SJSA1 (cell line): ENCODE measurements at regions not wholly inside any gene's neighbourhood (a gene's known extent, or its start where the extent isn't known, plus 50 kb on each side); places are given as distances from the start of the nearest gene placed in this dataset.

Experiments used
- DNase-seq, 2 experiments: peaks; one replicate each; pipeline ENCODE4 v3.0.0-alpha.2; 2015 to 2020; ENCODE audit warnings: low spot score in 2 of 2, low read depth in 1 of 2
- H3K27ac ChIP-seq: fragments of 250-450 bp; sonication (Bioruptor Pico); 2 replicates; pipeline ENCODE4 v1.5.1; 2020; ENCODE audit warnings: mild to moderate bottlenecking, moderate library complexity
- H3K27me3 ChIP-seq: fragments of 250-450 bp; sonication (Bioruptor Pico); replicated peaks from 2 replicates; pipeline ENCODE4 v1.5.1; 2020; ENCODE audit warnings: mild to moderate bottlenecking, moderate library complexity
- H3K36me3 ChIP-seq: fragments of 250-450 bp; sonication (Bioruptor Pico); 2 replicates; pipeline ENCODE4 v1.5.1; 2020; ENCODE audit warnings: mild to moderate bottlenecking
- H3K4me1 ChIP-seq: fragments of 250-450 bp; sonication (Bioruptor Pico); replicated peaks from 2 replicates; pipeline ENCODE4 v1.6.1; 2021; ENCODE audit warnings: mild to moderate bottlenecking
- H3K4me3 ChIP-seq: fragments of 250-450 bp; sonication (Bioruptor Pico); 2 replicates; pipeline ENCODE4 v1.5.1; 2020; ENCODE audit warnings: mild to moderate bottlenecking
- H3K9me3 ChIP-seq: fragments of 250-450 bp; sonication (Bioruptor Pico); replicated peaks from 2 replicates; pipeline ENCODE4 v1.5.1; 2020; ENCODE audit warnings: mild to moderate bottlenecking

- H3K36me3 ChIP-seq: no peaks in the 10 kb centered on the region
- H3K27ac ChIP-seq: no peak overlapping the region
- H3K4me1 ChIP-seq: no peaks in the 10 kb centered on the region
- no peak for DNase-seq
- H3K27me3 ChIP-seq: no peaks in the 10 kb centered on the region
- H3K4me3 ChIP-seq: no peak overlapping the region
- 0 out of 2 replicates have a peak, but pooled peaks cover 3% of the 10 kb centered on the region for H3K9me3 ChIP-seq
Measured at GRCh38 chr4:66876946-66877345, 668.4 kb downstream of the CENPC start.

- no peak overlapping the region for H3K4me3 ChIP-seq
- no peaks in the 10 kb centered on the region for H3K4me1 ChIP-seq
- no peak for DNase-seq
- no peaks in the 10 kb centered on the region for H3K9me3 ChIP-seq
- H3K27ac ChIP-seq: no peak overlapping the region
- H3K27me3 ChIP-seq: no peaks in the 10 kb centered on the region
- no peaks in the 10 kb centered on the region for H3K36me3 ChIP-seq
Measured at GRCh38 chr4:66872661-66873060, 672.6 kb downstream of the CENPC start.

- Histone ChIP-seq H3K4me3 (no peak overlapping the region), H3K4me1 (no peaks in the 10 kb centered on the region), H3K9me3 (no peaks in the 10 kb centered on the region), H3K36me3 (no peaks in the 10 kb centered on the region), H3K27ac (no peak overlapping the region), H3K27me3 (no peaks in the 10 kb centered on the region)
- no peak for DNase-seq
Measured at GRCh38 chr4:66863481-66863880, 681.8 kb downstream of the CENPC start.

- no peak overlapping the region for H3K27ac ChIP-seq
- no peak for DNase-seq
Measured at GRCh38 chr4:66855956-66856355, 689.3 kb downstream of the CENPC start.

GRCh38 chr4:66853845-66854244, 691.5 kb downstream of the CENPC start:
- DNase-seq: no peak
- Histone ChIP-seq H3K4me3 (no peak overlapping the region), H3K4me1 (no peaks in the 10 kb centered on the region), H3K36me3 (no peaks in the 10 kb centered on the region), H3K9me3 (no peaks in the 10 kb centered on the region), H3K27ac (no peak overlapping the region), H3K27me3 (no peaks in the 10 kb centered on the region)

More at GRCh38 chr4:66855956-66856355, 689.3 kb downstream of the CENPC start:
- Histone ChIP-seq H3K4me3 (no peak overlapping the region), H3K4me1 (no peaks in the 10 kb centered on the region), H3K36me3 (no peaks in the 10 kb centered on the region), H3K9me3 (no peaks in the 10 kb centered on the region), H3K27me3 (no peaks in the 10 kb centered on the region)

- no peaks in the 10 kb centered on the region for H3K27me3 ChIP-seq
- no peaks in the 10 kb centered on the region for H3K4me1 ChIP-seq
- H3K27ac ChIP-seq: no peak overlapping the region
- no peaks in the 10 kb centered on the region for H3K9me3 ChIP-seq
- DNase-seq: no peak
- H3K36me3 ChIP-seq: no peaks in the 10 kb centered on the region
- no peak overlapping the region for H3K4me3 ChIP-seq
Measured at GRCh38 chr4:66852843-66853242, 692.5 kb downstream of the CENPC start.

GRCh38 chr4:66849596-66849995, 695.7 kb downstream of the CENPC start:
- Histone ChIP-seq H3K9me3 (no peaks in the 10 kb centered on the region), H3K4me3 (no peak overlapping the region), H3K27me3 (no peaks in the 10 kb centered on the region), H3K4me1 (no peaks in the 10 kb centered on the region), H3K27ac (no peak overlapping the region), H3K36me3 (no peaks in the 10 kb centered on the region)
- DNase-seq: no peak

- Histone ChIP-seq H3K27me3 (no peaks in the 10 kb centered on the region), H3K9me3 (no peaks in the 10 kb centered on the region), H3K27ac (no peak overlapping the region), H3K36me3 (no peaks in the 10 kb centered on the region), H3K4me3 (no peak overlapping the region), H3K4me1 (no peaks in the 10 kb centered on the region)
- DNase-seq: no peak
Measured at GRCh38 chr4:66842724-66843088, 702.6 kb downstream of the CENPC start.

GRCh38 chr4:66842026-66842723, 703.1 kb downstream of the CENPC start:
- H3K4me3 ChIP-seq: no peak overlapping the region

GRCh38 chr4:66840178-66840577, 705.1 kb downstream of the CENPC start:
- Histone ChIP-seq H3K36me3 (no peaks in the 10 kb centered on the region), H3K9me3 (no peaks in the 10 kb centered on the region), H3K27me3 (no peaks in the 10 kb centered on the region), H3K4me3 (no peak overlapping the region), H3K4me1 (no peaks in the 10 kb centered on the region), H3K27ac (no peak overlapping the region)
- DNase-seq: no peak

More at GRCh38 chr4:66842026-66842723, 703.1 kb downstream of the CENPC start:
- no peaks in the 10 kb centered on the region for H3K4me1 ChIP-seq
- no peaks in the 10 kb centered on the region for H3K36me3 ChIP-seq
- no peaks in the 10 kb centered on the region for H3K9me3 ChIP-seq
- H3K27me3 ChIP-seq: no peaks in the 10 kb centered on the region
- H3K27ac ChIP-seq: no peak overlapping the region
- DNase-seq: no peak

- H3K4me1 ChIP-seq: no peaks in the 10 kb centered on the region
- no peaks in the 10 kb centered on the region for H3K9me3 ChIP-seq
- no peaks in the 10 kb centered on the region for H3K27me3 ChIP-seq
- no peak overlapping the region for H3K27ac ChIP-seq
- no peak overlapping the region for H3K4me3 ChIP-seq
- DNase-seq: no peak
- H3K36me3 ChIP-seq: no peaks in the 10 kb centered on the region
Measured at GRCh38 chr4:66837279-66837922, 707.9 kb downstream of the CENPC start.

- H3K27ac ChIP-seq: no peak overlapping the region
- H3K4me3 ChIP-seq: no peak overlapping the region
- DNase-seq: no peak
- no peaks in the 10 kb centered on the region for H3K4me1 ChIP-seq
- H3K36me3 ChIP-seq: no peaks in the 10 kb centered on the region
- H3K27me3 ChIP-seq: no peaks in the 10 kb centered on the region
- H3K9me3 ChIP-seq: no peaks in the 10 kb centered on the region
Measured at GRCh38 chr4:66829310-66829709, 716.0 kb downstream of the CENPC start.

GRCh38 chr4:66820681-66821080, 724.6 kb downstream of the CENPC start:
- no peaks in the 10 kb centered on the region for H3K36me3 ChIP-seq
- no peak for DNase-seq
- no peak overlapping the region for H3K4me3 ChIP-seq
- no peaks in the 10 kb centered on the region for H3K4me1 ChIP-seq
- H3K27ac ChIP-seq: no peak overlapping the region
- no peaks in the 10 kb centered on the region for H3K9me3 ChIP-seq
- no peaks in the 10 kb centered on the region for H3K27me3 ChIP-seq

- no peak overlapping the region for H3K4me3 ChIP-seq
- no peaks in the 10 kb centered on the region for H3K4me1 ChIP-seq
- no peaks in the 10 kb centered on the region; the same call in 1 of the 2 replicates for H3K9me3 ChIP-seq
- no peak for DNase-seq
- no peaks in the 10 kb centered on the region for H3K27me3 ChIP-seq
- H3K27ac ChIP-seq: no peak overlapping the region
- H3K36me3 ChIP-seq: no peaks in the 10 kb centered on the region
Measured at GRCh38 chr4:66814277-66814676, 731.0 kb downstream of the CENPC start.
